Panc1 (cell line): ENCODE measurements at regions not wholly inside any gene's neighbourhood (a gene's known extent, or its start where the extent isn't known, plus 50 kb on each side); places are given as distances from the start of the nearest gene placed in this dataset.

Source experiments
- POLR2AphosphoS5 ChIP-seq: IDR thresholded peaks from 2 replicates; pipeline ENCODE4 v1.6.1; 2012; ENCODE audit warnings: mild to moderate bottlenecking, low read depth, low read length, moderate library complexity
- SIN3A ChIP-seq: IDR thresholded peaks from 2 replicates; pipeline ENCODE4 v1.6.1; 2012; ENCODE audit warnings: low read depth, mild to moderate bottlenecking, low read length, moderate library complexity, borderline replicate concordance; ENCODE audit not compliant: insufficient read depth
- TCF7L2 ChIP-seq: IDR thresholded peaks from 2 replicates; pipeline ENCODE4 v1.6.1; 2011; ENCODE audit warnings: mild to moderate bottlenecking, low read depth, low read length, inconsistent platforms
- TF ChIP-seq, protein P1 (sequence below): fragments of 450-650 bp; IDR thresholded peaks from 2 replicates; pipeline ENCODE4 v1.5.1; 2017; ENCODE audit warnings: mild to moderate bottlenecking

DNA sequence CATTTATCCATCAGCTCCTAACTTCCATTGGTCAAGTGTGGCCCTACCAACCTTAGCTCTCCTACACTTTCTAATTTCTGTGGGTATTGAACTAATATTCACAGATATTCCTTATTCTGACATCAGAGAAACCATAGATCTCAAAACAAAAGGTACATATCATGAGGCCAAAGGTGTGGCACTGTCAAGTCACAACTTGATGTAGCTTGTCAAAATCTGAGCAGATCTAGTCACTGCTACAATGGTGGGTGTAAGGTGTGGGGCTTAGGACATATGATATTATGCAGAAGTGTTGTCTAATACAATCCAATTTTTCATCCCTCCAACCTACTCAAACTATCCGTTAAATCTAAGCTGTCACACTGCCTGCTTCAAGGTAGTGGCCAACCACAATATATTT is 114.0 kb upstream of the FAR2 start:
- TF ChIP-seq, protein P1, sequence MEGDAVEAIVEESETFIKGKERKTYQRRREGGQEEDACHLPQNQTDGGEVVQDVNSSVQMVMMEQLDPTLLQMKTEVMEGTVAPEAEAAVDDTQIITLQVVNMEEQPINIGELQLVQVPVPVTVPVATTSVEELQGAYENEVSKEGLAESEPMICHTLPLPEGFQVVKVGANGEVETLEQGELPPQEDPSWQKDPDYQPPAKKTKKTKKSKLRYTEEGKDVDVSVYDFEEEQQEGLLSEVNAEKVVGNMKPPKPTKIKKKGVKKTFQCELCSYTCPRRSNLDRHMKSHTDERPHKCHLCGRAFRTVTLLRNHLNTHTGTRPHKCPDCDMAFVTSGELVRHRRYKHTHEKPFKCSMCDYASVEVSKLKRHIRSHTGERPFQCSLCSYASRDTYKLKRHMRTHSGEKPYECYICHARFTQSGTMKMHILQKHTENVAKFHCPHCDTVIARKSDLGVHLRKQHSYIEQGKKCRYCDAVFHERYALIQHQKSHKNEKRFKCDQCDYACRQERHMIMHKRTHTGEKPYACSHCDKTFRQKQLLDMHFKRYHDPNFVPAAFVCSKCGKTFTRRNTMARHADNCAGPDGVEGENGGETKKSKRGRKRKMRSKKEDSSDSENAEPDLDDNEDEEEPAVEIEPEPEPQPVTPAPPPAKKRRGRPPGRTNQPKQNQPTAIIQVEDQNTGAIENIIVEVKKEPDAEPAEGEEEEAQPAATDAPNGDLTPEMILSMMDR: no peak
- no peak for TF ChIP-seq POLR2AphosphoS5
- no peak for TF ChIP-seq TCF7L2
- no peak for TF ChIP-seq SIN3A
